T-helper 2 cell treated with Interferon-gamma antibody and Interleukin-4, amounts not matched to agents 5 μg/mL and 100 μg/mL, for 36 hours (primary cell): ENCODE measurements at regions not wholly inside any gene's neighbourhood (a gene's known extent, or its start where the extent isn't known, plus 50 kb on each side); places are given as distances from the start of the nearest gene placed in this dataset.

Experiments used
- DNase-seq: peaks from one replicate; pipeline ENCODE4 v3.0.0; 2021; ENCODE audit warnings: low spot score
- H3K27ac Mint-ChIP-seq: one replicate; pipeline ENCODE4 v1.8.0; 2021; ENCODE audit warnings: mild to moderate bottlenecking, mixed read lengths
- H3K27me3 Mint-ChIP-seq: one replicate; pipeline ENCODE4 v1.8.0; 2021; ENCODE audit warnings: low read depth, mixed read lengths
- H3K36me3 Mint-ChIP-seq: one replicate; pipeline ENCODE4 v1.8.0; 2021; ENCODE audit warnings: low read depth, mixed read lengths
- H3K4me1 Mint-ChIP-seq: one replicate; pipeline ENCODE4 v1.8.0; 2021; ENCODE audit warnings: low read depth, mixed read lengths
- H3K4me3 Mint-ChIP-seq: one replicate; pipeline ENCODE4 v1.8.0; 2022; ENCODE audit warnings: mild to moderate bottlenecking, moderate library complexity, mixed read lengths
- H3K9me3 Mint-ChIP-seq: one replicate; pipeline ENCODE4 v1.8.0; 2021; ENCODE audit warnings: mixed read lengths

DNA sequence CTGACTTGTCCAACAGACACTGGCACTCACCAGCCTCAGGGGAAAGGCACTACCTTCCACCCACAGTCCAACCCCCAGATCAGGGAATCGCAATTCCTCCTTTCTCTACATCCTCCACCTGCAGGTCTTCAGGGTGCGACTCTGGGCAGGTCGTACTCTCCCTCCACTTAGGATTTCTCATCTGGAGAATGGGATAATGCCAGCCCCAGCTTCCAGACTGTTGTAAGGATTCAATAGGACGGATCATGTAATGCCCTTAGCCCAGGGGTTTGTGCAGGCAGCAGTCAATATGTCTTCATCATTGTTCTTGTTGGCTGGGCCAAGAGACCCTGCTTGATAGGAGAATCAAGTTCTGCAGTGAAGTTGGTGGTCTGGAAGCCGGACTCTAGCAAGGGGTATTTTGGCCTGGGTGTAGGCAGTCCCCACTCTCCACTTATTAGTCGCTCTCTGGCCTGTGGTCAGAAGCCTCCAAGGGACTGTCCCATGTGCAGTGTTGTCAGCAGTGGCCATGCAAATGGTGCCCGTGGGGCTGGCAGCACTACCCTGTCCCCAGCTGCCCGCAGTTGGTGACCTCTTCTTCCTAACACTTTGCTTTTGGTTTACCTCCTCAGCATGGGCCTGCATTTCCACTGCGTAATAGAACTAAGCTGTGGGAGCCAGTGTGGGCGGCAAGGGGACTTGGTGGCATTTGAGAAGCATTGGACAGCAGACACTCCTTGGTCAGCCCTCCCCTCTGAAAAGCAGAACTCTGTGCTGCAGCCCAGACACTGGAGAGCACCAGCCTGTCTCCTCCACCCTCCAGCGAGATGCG lies 172.4 kb upstream of the HS6ST1 start:
- no peak for DNase-seq
- Mint-ChIP-seq H3K36me3 (no peaks in the 10 kb centered on the region), H3K4me1 (peaks cover 15% of the 10 kb centered on the region), H3K4me3 (no peak overlapping the region), H3K27me3 (peaks cover 16% of the 10 kb centered on the region), H3K9me3 (no peaks in the 10 kb centered on the region), H3K27ac (no peak overlapping the region)

DNA sequence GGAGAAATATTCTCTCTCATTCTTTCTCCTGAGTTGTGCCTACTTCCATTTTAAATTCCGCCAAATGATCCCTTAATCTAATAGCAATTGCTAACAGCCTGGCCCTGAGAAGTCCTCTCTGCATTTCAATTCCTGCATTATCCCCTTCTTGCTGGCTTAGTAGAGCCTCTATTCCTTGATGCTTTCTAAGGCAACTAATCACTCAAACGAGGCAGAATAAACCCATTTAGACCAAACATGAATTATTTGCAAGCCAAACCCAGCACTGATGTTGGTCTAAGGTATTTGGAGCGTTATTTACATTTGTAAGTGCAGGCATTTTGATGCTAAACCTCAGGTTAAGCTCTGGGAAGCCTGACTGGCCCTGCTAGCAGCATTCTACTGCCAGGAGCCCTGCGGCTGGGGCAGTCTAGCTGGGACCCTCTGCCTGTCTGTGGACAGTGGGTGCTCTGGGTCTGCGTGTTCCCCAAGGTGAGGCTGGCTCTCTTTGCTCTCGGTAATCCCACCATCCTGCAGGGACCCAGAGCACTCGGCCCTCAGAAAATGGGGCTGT lies 173.1 kb upstream of the HS6ST1 start:
- no peak for DNase-seq
- H3K4me1 Mint-ChIP-seq = peaks cover 14% of the 10 kb centered on the region
- no peak overlapping the region for H3K27ac Mint-ChIP-seq
- H3K4me3 Mint-ChIP-seq = no peak overlapping the region
- no peaks in the 10 kb centered on the region for H3K36me3 Mint-ChIP-seq
- H3K27me3 Mint-ChIP-seq = peaks cover 17% of the 10 kb centered on the region
- no peaks in the 10 kb centered on the region for H3K9me3 Mint-ChIP-seq

DNA sequence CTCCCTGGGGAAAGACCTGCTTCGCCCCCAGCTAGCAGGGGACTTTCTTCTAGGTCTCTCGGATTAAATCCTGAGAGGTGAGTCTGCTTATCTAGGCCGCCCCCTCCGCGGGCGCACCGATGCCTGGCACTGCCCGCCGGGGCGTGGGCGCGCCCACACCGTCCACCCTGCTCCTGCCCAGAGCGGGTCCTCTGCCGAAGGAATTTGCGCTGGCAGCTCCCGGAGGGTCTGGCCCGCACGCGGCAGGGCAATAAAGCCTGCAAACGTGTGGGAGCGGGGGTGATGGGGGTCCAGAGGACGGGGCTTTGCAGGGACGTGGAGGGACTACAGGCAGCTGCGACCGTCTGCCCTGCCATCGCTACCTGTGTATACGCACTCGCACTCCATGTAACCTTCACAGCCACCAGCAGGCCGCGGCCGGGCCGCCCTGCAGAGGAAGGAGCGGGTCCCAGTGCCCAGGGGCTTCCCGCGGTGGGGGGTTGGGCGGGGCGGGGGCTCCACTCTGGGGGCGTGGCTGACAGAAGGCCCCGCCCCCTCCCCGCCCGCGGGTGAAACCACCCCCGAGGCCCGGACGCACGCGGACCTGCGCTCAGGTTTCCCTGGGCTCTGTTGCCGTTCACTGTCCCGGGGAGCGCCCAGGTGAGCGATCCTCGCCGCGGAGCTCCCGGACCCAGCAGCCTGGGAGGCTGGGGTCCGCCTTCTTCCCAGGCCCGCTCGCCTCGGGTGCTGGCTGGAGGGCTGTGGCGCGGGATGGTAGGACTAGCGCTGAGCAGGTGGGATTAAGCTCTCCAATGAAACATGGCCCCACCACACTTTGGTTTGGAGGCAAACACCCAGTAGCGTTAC lies 174.5 kb upstream of the HS6ST1 start:
- H3K27me3 Mint-ChIP-seq = peaks cover 12% of the 10 kb centered on the region
- H3K4me3 Mint-ChIP-seq = no peak overlapping the region
- no peak overlapping the region for H3K27ac Mint-ChIP-seq
- no peaks in the 10 kb centered on the region for H3K36me3 Mint-ChIP-seq
- no peaks in the 10 kb centered on the region for H3K9me3 Mint-ChIP-seq
- DNase-seq = no peak
- peaks cover 11% of the 10 kb centered on the region for H3K4me1 Mint-ChIP-seq

DNA sequence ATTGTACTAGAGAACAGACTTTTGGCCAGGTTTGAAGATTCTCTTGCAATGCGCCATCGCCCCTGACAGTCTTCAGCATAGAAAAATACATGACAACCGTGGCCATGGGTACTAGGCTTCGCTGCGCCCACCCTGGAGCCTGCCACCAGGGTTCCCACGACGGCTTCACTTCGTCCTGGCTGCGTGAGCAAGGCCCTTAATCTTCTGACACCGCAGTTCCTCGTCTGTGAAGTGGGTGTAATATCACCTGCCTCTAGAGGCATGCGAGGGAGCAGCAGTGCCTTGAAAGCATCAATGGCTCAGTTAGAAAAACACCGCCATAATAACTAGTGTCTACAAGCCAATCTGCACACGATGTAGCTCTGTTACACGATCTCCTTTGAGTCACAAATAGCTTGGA lies 175.2 kb upstream of the HS6ST1 start:
- Mint-ChIP-seq H3K9me3 (no peaks in the 10 kb centered on the region), H3K27me3 (peaks cover 8% of the 10 kb centered on the region), H3K36me3 (no peaks in the 10 kb centered on the region), H3K27ac (no peak overlapping the region), H3K4me1 (peaks cover 11% of the 10 kb centered on the region), H3K4me3 (no peak overlapping the region)
- no peak for DNase-seq

DNA sequence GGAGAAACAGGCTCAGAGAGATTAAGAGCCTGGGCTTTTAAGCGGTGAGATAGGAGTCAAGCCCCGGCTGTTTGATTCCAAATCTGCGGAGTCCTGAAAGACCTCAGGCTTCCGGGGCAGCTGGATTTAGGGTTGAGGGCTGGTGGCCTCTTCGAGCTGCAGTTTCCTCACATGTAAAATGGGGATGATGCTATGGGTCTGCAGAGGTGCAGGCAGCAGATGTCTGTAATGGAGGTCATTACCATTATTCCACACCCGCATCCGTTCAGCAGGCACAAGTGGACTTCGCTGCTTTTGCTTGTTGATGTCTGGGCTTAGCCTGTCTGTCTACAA lies 175.6 kb upstream of the HS6ST1 start:
- Mint-ChIP-seq H3K27ac (no peak overlapping the region), H3K9me3 (no peaks in the 10 kb centered on the region), H3K4me3 (no peak overlapping the region), H3K27me3 (peaks cover 6% of the 10 kb centered on the region), H3K36me3 (no peaks in the 10 kb centered on the region), H3K4me1 (peaks cover 11% of the 10 kb centered on the region)
- DNase-seq = no peak

DNA sequence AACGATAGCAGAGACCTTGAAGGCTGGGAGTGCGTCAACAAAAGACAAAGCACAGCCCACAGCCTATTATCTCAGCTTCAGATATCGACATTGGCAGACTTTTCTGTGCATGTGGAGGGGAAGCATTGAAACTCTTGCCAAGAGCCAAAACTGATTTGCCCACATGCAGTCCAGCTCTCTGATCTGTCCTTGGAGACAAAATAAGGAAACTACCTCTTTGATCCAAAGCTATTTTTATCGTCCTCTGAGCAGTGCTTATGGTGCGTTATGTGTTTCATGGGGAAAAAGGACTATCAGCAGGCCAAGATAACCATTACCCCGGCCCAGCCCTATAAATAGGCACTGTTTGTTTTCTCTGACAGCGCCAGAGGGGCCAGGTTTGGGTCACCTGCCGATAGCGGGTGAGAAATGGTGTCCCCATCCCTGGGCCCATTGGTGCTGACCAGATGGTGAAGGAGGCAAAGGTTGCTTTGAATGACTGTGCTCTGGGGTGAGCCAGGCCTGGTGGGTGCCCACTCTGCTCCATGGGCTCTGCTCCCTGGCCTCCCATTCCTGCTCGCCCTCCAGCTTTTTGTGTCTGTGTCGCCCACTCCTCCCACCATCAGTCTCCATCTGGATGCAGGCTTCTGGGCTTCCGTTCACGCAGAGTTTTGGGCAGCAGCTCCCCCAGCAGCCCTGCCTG lies 176.1 kb upstream of the HS6ST1 start:
- Mint-ChIP-seq H3K36me3 (no peaks in the 10 kb centered on the region), H3K27me3 (peaks cover 8% of the 10 kb centered on the region), H3K4me1 (peaks cover 8% of the 10 kb centered on the region), H3K9me3 (no peaks in the 10 kb centered on the region), H3K4me3 (no peak overlapping the region), H3K27ac (no peak overlapping the region)
- DNase-seq = no peak

DNA sequence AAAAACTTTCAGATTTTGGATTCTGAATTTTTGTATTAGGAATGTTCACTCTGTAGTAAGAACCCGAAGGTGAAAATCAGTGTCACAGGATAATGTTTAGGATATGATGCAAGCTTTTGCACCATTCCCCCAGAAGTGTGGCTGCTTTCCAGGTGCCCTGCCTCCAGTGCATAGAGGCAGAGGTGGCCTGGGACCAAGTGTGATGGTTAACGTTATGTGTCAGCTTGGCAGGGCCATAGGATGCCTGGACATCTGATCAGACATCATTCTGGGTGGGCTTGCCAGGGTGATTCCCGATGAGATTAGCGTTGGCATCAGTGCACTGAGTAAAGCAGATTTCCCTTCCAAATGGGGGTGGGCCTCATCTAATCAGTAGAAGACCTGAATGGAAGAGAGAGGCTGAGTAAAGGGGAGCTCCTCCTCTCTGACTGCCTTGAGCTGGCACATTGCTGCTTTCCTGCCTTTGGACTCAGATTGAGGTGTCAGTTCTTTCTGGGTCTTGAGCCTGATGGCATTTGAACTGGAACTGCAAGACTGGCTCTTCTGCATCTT lies 177.4 kb upstream of the HS6ST1 start:
- no peak for DNase-seq
- no peaks in the 10 kb centered on the region for H3K9me3 Mint-ChIP-seq
- H3K27ac Mint-ChIP-seq = no peak overlapping the region
- no peaks in the 10 kb centered on the region for H3K36me3 Mint-ChIP-seq
- peaks cover 4% of the 10 kb centered on the region for H3K4me1 Mint-ChIP-seq
- peaks cover 7% of the 10 kb centered on the region for H3K27me3 Mint-ChIP-seq
- no peak overlapping the region for H3K4me3 Mint-ChIP-seq

DNA sequence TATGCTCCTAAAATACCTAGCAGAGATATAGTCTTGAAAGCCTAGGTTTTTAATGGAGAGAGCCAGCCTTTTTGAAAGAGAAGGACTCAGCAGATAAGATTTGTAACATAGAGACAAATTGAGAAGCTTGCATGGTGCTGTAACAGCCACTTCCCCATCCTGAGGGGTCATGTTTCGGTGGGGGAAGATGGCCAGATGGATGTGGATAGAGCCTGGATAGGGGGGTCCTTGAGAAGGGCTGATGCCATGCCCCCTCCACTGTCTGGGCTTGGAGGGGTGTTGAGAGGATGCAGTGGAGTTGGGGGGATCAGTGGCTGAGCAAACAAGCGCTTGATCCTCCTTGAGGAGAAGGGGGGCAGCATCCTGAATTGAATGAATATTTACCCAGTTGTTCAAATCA lies 178.0 kb upstream of the HS6ST1 start:
- Mint-ChIP-seq H3K27ac (no peak overlapping the region), H3K9me3 (no peaks in the 10 kb centered on the region), H3K27me3 (peaks cover 7% of the 10 kb centered on the region), H3K36me3 (no peaks in the 10 kb centered on the region), H3K4me3 (no peak overlapping the region), H3K4me1 (peaks cover 4% of the 10 kb centered on the region)
- no peak for DNase-seq

DNA sequence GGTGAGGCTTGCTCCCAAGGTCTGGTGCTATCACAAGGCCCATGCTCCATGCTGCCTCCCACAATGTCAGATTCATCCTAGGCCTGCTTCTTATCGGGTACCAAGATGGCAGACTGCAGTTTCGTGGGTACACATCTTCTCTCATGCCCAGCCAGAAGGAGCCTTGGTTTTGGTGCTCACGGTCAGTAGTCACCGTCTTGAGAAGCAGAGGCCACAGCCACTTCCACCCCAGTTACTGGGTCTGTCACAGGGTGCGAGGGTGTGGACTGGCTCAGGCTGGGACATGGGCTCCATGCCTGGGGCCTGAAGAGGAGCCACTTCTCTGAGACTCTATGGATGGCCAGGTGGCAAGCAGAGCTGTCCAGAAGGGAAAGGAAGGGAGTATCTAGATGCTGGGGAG lies 178.8 kb upstream of the HS6ST1 start:
- H3K4me3 Mint-ChIP-seq = no peak overlapping the region
- H3K36me3 Mint-ChIP-seq = no peaks in the 10 kb centered on the region
- peaks cover 4% of the 10 kb centered on the region for H3K4me1 Mint-ChIP-seq
- no peak for DNase-seq
- no peak overlapping the region for H3K27ac Mint-ChIP-seq
- peaks cover 7% of the 10 kb centered on the region for H3K27me3 Mint-ChIP-seq
- no peaks in the 10 kb centered on the region for H3K9me3 Mint-ChIP-seq

DNA sequence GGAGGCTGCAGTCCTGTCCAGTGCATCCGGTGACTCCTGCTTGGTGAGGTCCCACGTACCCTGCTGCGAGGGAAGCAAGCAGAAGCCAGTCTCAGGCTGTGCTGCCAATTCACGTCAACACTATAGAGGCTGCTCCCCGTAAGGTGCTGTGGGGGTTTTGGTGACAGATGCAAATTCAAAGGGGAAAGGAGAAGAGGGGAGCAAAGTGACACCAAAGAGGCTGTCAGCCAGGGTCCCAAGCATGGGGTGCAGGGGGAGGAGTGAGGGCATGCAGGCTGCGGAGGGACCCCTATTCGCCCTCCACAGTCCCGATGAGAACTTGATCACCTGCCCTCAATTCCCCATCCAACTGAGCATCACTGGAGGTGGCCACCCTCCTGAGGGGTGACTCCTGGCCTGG lies 179.4 kb upstream of the HS6ST1 start:
- peaks cover 4% of the 10 kb centered on the region for H3K4me1 Mint-ChIP-seq

DNA sequence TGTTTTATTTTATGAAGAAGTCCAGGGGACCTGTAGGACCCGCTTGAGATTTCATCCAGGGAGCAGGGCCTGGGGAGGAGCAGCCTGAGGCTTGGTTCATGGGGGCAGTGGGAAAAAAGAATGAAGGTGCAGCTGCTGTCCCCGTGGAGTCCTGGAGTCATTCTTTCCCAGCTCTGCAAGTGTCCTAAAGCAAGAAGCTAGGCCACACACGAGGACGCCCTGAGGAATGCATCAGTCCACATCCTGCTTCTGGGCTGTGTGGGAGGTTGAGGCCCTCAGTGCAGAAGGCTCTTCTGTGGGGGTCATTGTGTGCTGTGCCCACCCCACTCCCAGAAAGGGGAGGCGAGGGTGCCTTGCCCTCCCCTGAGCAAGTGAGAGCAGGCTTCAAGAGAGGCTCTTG lies 179.9 kb upstream of the HS6ST1 start:
- Mint-ChIP-seq H3K4me3 (no peak overlapping the region), H3K4me1 (peaks cover 4% of the 10 kb centered on the region), H3K36me3 (no peaks in the 10 kb centered on the region), H3K27me3 (peaks cover 7% of the 10 kb centered on the region), H3K27ac (no peak overlapping the region), H3K9me3 (no peaks in the 10 kb centered on the region)
- no peak for DNase-seq

More for the DNA sequence above, 179.4 kb upstream of the HS6ST1 start:
- Mint-ChIP-seq H3K4me3 (no peak overlapping the region), H3K27ac (no peak overlapping the region), H3K9me3 (no peaks in the 10 kb centered on the region), H3K36me3 (no peaks in the 10 kb centered on the region), H3K27me3 (peaks cover 7% of the 10 kb centered on the region)
- no peak for DNase-seq

DNA sequence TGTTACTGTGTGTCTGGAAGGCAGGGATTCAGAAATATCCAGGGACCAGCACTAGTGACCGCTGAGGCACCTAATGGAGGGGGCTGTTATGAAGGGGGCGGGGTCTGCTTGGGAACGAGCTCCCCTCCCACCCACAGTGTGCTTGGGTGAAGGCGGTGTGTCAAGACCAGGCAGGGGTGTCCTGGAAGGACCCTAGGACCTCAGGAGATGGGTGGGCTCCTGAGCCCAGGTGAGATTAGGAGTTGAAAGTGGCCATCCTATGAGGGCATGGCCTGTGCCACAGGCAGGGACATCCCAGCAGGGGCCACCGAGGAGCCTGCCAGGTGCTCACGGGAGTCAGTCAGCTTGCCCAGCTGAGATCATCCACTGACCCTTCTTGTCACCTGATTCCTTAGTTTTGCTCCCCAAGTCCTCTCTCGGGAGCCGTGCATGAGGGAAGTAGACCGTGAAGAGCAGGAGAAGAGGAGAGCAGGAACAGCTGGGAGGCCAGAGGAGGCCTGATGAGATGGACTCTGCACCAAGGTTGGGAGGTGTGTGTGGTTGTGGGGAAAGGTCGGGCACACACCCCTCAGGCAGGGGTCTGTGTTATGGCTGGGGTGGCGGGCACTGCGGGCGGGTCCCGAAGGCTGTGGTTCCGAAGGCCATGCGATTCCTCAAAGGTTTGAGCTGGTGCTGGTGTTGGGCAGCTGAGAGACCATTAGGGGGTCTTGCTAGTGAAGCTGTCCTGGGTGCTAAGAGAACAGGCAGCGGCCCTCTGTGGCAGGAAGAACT lies 180.9 kb upstream of the HS6ST1 start:
- Mint-ChIP-seq H3K27me3 (peaks cover 7% of the 10 kb centered on the region), H3K9me3 (no peaks in the 10 kb centered on the region), H3K4me1 (peaks cover 4% of the 10 kb centered on the region), H3K36me3 (no peaks in the 10 kb centered on the region), H3K27ac (no peak overlapping the region), H3K4me3 (no peak overlapping the region)
- DNase-seq = no peak

DNA sequence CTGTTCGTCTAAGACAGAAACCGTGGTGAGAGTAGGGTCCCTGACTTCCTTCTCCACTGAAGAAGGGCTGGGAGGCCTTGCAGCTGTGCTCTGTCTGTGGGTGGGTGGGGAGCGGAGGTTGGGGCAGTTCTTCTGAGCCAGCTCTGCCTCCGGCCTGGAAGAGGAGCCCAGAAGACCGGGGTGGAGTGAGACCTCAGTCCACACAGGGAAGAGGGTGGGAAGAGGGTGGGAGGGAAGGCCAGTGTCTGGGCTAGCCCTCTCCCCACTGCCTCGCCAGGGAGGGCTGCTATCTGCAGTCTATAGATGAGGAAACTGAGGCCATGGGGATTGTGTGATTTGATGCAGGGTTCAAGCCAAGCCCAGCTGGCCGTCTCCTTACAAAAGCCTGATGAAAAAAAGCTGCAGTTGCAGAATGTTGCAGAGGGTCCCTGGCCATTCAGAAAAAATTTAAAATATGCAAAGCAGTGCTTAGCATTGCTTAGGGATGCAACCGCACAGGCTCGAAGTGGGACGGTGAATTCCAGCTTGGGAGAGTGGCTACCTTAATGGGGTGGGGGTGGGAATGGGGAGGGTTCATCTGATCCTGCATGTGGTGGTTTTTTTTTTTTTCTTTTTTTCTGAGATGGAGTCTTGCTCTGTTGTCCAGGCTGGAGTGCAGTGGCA lies 181.6 kb upstream of the HS6ST1 start:
- peaks cover 9% of the 10 kb centered on the region for H3K27me3 Mint-ChIP-seq
- no peaks in the 10 kb centered on the region for H3K9me3 Mint-ChIP-seq
- H3K4me3 Mint-ChIP-seq = no peak overlapping the region
- H3K4me1 Mint-ChIP-seq = peaks cover 4% of the 10 kb centered on the region
- no peak for DNase-seq
- H3K27ac Mint-ChIP-seq = no peak overlapping the region
- H3K36me3 Mint-ChIP-seq = no peaks in the 10 kb centered on the region
